ENCODE measurements at regions not wholly inside any gene's neighbourhood (a gene's known extent, or its start where the extent isn't known, plus 50 kb on each side); places are given as distances from the start of the nearest gene placed in this dataset.

- TF ChIP-seq CTCF (IDR thresholded peaks at IDR 0.05): no peak
- TF ChIP-seq POLR2A (IDR thresholded peaks at IDR 0.05): no peak
- no peak for TF ChIP-seq EP300 (IDR thresholded peaks at IDR 0.05)
- TF ChIP-seq POLR2AphosphoS5 (IDR thresholded peaks at IDR 0.05): no peak
Measured at GRCh38 chr19:31626941-31627340, 277.7 kb upstream of the TSHZ3 start.

All from upper lobe of left lung (tissue), 4 donors.